Activated T-helper 1 cell treated with anti-CD3 and anti-CD28 coated beads, Interleukin-12 subunit alpha, Interleukin-12 subunit beta, Interleukin-2, Interleukin-4 antibody, amounts not matched to agents 30 ng/mL and 10 ng/mL and 1 ng/mL, durations not matched to agents 14 hours and 24 hours and 36 hours (primary cell): ENCODE measurements at regions not wholly inside any gene's neighbourhood (a gene's known extent, or its start where the extent isn't known, plus 50 kb on each side); places are given as distances from the start of the nearest gene placed in this dataset.

Experiments
- DNase-seq: peaks from one replicate; pipeline ENCODE4 v3.0.0; 2021; ENCODE audit warnings: low spot score
- H3K27ac Mint-ChIP-seq: one replicate; pipeline ENCODE4 v1.8.0; 2021; ENCODE audit warnings: mild to moderate bottlenecking, mixed read lengths
- H3K27me3 Mint-ChIP-seq: one replicate; pipeline ENCODE4 v1.8.0; 2022; ENCODE audit warnings: mild to moderate bottlenecking, moderate library complexity, mixed read lengths; ENCODE audit not compliant: insufficient read depth
- H3K36me3 Mint-ChIP-seq: one replicate; pipeline ENCODE4 v1.8.0; 2021; ENCODE audit warnings: low read depth, mixed read lengths
- H3K4me1 Mint-ChIP-seq: one replicate; pipeline ENCODE4 v1.8.0; 2021; ENCODE audit warnings: low read depth, mixed read lengths
- H3K4me3 Mint-ChIP-seq: one replicate; pipeline ENCODE4 v1.8.0; 2021; ENCODE audit warnings: mild to moderate bottlenecking, moderate library complexity, mixed read lengths
- H3K9me3 Mint-ChIP-seq: one replicate; pipeline ENCODE4 v1.8.0; 2021; ENCODE audit warnings: mixed read lengths
- intact Hi-C: fragments of 100-400 bp; cut with micrococcal nuclease; formaldehyde crosslinking; loops from one replicate; pipeline ENCODE4 v1.15.1; 2024

DNA sequence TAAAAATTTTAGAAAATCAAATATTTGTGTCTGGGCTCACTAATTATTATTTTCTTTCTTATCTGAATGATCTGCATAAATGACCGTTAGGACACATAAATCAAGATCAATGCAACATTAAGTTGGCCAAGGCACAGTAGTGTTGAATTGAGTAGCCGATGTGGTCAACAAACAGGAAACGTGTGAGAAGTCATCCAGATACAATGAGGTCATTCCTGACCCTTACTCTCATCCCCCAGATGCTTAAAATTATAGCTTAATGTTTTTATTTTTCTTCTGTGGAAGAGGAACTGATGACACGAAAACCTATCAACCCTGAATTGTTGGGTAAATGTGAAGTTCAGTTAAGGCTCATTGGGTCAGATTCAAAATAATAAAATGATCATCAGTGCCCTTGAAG is 222.9 kb downstream of the RFC3 start:
- no peak for DNase-seq
- Mint-ChIP-seq H3K36me3 (no peaks in the 10 kb centered on the region), H3K27me3 (no peaks in the 10 kb centered on the region), H3K4me3 (no peak overlapping the region), H3K9me3 (no peaks in the 10 kb centered on the region), H3K27ac (no peak overlapping the region), H3K4me1 (no peaks in the 10 kb centered on the region)
- intact Hi-C loops: no loop called here

GRCh38 chr13:34044041-34044440 is 226.1 kb downstream of the RFC3 start:
- Mint-ChIP-seq H3K27me3 (no peaks in the 10 kb centered on the region), H3K27ac (no peak overlapping the region), H3K4me3 (no peak overlapping the region), H3K9me3 (no peaks in the 10 kb centered on the region), H3K36me3 (no peaks in the 10 kb centered on the region), H3K4me1 (no peaks in the 10 kb centered on the region)
- no peak for DNase-seq
- intact Hi-C loops: no loop called here

DNA sequence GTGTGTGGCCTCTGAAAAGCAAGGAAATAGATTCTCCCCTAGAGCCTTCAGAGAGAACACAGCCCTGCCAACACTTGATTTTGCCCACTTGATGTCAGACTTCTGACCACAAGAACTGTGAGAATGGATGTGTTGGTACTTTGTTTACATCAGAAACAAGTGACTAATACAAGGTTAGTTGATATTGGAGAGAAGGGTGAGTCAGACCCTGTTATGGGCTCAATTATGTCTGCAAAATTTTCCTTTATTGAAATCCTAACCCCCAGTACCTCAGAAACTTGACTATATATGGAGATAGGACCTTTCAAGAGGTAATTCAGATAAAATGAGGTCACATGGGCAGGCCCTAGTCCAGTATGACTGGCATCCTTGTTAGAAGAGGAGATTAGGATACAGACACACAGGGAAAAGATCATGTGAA is 226.7 kb downstream of the RFC3 start:
- intact Hi-C loops: no loop called here
- no peak overlapping the region for H3K4me3 Mint-ChIP-seq
- no peaks in the 10 kb centered on the region for H3K36me3 Mint-ChIP-seq
- no peak for DNase-seq
- no peaks in the 10 kb centered on the region for H3K27me3 Mint-ChIP-seq
- H3K27ac Mint-ChIP-seq: no peak overlapping the region
- H3K9me3 Mint-ChIP-seq: no peaks in the 10 kb centered on the region
- no peaks in the 10 kb centered on the region for H3K4me1 Mint-ChIP-seq

- Mint-ChIP-seq H3K27ac (no peak overlapping the region), H3K27me3 (no peaks in the 10 kb centered on the region), H3K4me1 (no peaks in the 10 kb centered on the region), H3K36me3 (no peaks in the 10 kb centered on the region), H3K9me3 (no peaks in the 10 kb centered on the region), H3K4me3 (no peak overlapping the region)
- no peak for DNase-seq
- intact Hi-C loops: no loop called here
Observed at GRCh38 chr13:34046457-34046856, 228.5 kb downstream of the RFC3 start.

- H3K27me3 Mint-ChIP-seq: no peaks in the 10 kb centered on the region
- intact Hi-C loops: no loop called here
- H3K27ac Mint-ChIP-seq: no peak overlapping the region
- DNase-seq: no peak
- no peak overlapping the region for H3K4me3 Mint-ChIP-seq
- no peaks in the 10 kb centered on the region for H3K4me1 Mint-ChIP-seq
- H3K9me3 Mint-ChIP-seq: peaks cover 10% of the 10 kb centered on the region
- H3K36me3 Mint-ChIP-seq: no peaks in the 10 kb centered on the region
Observed at GRCh38 chr13:34048652-34049051, 230.7 kb downstream of the RFC3 start.

- H3K27ac Mint-ChIP-seq: no peak overlapping the region
Observed at GRCh38 chr13:34056733-34057258, 238.8 kb downstream of the RFC3 start.

DNA sequence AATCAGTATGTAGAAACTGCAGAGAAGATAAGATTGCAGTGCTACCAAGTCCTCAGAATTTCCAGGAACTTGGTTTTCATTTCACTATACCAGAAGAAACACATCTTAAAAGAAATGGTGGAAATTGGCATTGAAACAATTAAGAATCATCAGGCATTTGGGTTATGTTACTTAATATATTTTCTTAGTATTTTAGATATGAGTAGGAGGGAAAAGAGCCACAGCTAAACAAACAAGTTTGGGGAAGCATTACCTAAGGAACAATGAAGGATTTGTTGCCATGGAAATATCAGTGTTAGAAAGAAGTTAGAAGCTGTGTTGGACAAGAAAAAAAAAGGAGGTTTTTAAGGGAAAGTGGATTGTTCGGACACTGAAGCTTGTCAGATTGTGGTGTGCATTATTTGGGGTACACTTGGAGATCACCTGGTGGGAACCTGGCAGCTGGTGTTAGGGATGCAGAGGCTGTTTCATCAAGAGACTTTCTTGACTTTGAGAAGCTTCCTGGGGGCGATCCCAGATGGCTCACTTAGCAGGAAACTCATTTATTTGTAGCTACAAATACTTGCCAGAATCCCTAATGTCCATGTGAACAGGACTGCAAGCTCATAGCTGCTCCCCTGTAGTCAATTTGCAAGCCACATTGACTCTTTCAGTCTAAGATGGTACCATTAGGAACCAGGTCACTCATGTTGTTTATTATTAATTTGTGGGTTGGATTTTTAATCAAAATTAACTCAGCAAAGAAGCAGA is 246.7 kb downstream of the RFC3 start:
- Mint-ChIP-seq H3K27me3 (no peaks in the 10 kb centered on the region), H3K27ac (no peak overlapping the region), H3K36me3 (no peaks in the 10 kb centered on the region), H3K9me3 (no peaks in the 10 kb centered on the region), H3K4me1 (no peaks in the 10 kb centered on the region), H3K4me3 (no peak overlapping the region)
- intact Hi-C loops: no loop called here
- DNase-seq: no peak

More at GRCh38 chr13:34056733-34057258, 238.8 kb downstream of the RFC3 start:
- intact Hi-C loops: no loop called here
- Mint-ChIP-seq H3K27me3 (no peaks in the 10 kb centered on the region), H3K36me3 (no peaks in the 10 kb centered on the region), H3K9me3 (peaks cover 10% of the 10 kb centered on the region), H3K4me3 (no peak overlapping the region), H3K4me1 (no peaks in the 10 kb centered on the region)
- no peak for DNase-seq

DNA sequence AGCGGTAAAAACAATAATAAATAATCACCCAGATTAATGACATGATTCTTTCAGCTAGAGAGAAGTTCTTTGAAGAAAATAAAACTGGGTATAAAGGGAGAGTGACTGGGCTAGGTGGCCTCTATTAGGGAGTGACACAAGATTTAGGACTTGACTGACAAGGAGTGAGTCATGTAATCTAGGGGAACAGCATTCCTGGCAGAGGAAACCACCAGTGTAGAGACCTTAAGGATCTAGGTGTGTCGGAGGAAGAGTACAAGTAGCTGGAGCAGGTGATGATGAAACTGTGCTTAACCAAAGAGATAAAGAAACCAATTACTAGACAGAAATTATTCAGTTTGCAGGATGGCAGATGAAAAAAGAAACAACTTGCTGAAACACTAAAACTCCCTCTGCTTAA is 248.0 kb downstream of the RFC3 start:
- intact Hi-C loops: no loop called here
- DNase-seq: no peak
- H3K4me1 Mint-ChIP-seq: no peaks in the 10 kb centered on the region
- no peaks in the 10 kb centered on the region for H3K36me3 Mint-ChIP-seq
- no peak overlapping the region for H3K4me3 Mint-ChIP-seq
- H3K27me3 Mint-ChIP-seq: no peaks in the 10 kb centered on the region
- H3K9me3 Mint-ChIP-seq: no peaks in the 10 kb centered on the region
- H3K27ac Mint-ChIP-seq: no peak overlapping the region

DNA sequence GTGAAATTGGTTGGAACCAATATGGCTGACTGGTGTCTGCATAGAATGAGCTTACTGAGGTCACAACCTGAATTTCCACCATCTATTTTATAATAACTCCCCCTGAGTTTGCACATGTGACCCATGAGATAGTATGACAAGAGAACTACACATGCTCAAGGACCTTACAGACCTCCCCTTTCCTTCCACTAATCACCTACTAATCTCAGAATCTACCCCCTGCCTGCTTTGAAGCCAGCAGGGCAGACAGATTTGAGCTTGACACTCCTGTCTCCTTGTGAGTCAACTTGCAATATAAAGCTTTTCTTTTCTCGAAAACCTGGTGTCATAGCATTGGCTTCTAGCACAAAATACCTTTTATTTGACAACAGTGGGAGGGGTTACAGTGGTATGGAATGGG is 248.4 kb downstream of the RFC3 start:
- Mint-ChIP-seq H3K4me3 (no peak overlapping the region), H3K27ac (no peak overlapping the region), H3K9me3 (no peaks in the 10 kb centered on the region), H3K36me3 (no peaks in the 10 kb centered on the region), H3K27me3 (no peaks in the 10 kb centered on the region), H3K4me1 (no peaks in the 10 kb centered on the region)
- intact Hi-C loops: no loop called here
- no peak for DNase-seq

DNA sequence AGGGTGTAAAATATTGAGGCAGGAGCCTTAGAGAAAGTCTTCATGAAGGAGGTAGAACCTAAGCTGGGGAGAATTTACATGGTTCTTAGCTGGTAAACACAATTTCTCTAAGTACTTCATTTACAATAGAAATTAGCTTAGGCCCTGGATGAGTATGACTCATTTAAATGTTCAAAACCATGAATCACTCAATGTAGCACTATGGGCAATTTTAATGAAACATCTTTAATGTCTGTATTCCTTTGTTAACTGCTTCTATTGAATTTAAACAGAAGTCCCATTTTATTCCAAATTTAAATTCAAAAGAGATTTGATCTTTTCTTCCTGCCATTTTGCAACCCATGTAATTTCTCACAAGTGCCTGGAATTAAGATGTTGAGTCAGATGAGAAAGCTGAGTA is 252.1 kb downstream of the RFC3 start:
- Mint-ChIP-seq H3K9me3 (peaks cover 5% of the 10 kb centered on the region), H3K4me3 (no peak overlapping the region), H3K4me1 (no peaks in the 10 kb centered on the region), H3K36me3 (no peaks in the 10 kb centered on the region), H3K27ac (no peak overlapping the region), H3K27me3 (no peaks in the 10 kb centered on the region)
- intact Hi-C loops: no loop called here
- DNase-seq: no peak

DNA sequence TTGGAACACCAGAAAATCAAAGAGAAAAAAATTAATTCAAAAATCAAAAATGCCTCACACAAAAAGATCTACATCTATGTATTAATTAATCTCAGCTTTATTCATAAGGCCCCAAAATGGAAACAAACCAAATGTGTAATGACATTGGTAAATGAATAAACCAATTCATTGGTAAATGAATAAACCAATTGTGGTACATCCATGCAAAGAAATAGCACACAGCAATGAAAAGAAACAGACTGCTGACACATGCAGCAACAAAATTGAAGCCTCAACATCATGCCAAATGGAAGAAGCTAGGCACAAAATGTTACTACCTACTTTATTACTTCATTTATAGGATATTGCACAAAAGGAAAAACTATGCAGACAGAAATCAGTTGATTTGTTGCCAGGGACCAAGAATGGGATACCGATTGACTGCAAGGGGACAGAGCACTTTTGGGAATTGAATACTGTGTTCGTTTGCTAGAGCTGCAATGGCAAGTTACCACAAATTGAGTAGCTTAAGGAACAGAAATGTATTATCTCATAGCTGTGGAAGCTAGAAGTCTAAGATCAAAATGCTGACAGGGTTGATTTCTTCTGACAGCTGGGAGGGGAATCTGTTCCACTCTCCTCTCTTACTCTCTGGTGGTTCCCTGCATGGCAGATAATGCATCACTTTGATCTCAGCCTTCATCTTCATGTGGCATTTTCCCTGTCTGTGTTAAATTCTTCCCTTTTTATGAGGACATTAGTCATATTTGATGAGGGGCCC is 252.8 kb downstream of the RFC3 start:
- H3K36me3 Mint-ChIP-seq: no peaks in the 10 kb centered on the region
- H3K9me3 Mint-ChIP-seq: peaks cover 5% of the 10 kb centered on the region
- H3K27me3 Mint-ChIP-seq: no peaks in the 10 kb centered on the region
- H3K4me1 Mint-ChIP-seq: no peaks in the 10 kb centered on the region
- intact Hi-C loops: no loop called here
- no peak overlapping the region for H3K27ac Mint-ChIP-seq
- DNase-seq: no peak
- H3K4me3 Mint-ChIP-seq: no peak overlapping the region

DNA sequence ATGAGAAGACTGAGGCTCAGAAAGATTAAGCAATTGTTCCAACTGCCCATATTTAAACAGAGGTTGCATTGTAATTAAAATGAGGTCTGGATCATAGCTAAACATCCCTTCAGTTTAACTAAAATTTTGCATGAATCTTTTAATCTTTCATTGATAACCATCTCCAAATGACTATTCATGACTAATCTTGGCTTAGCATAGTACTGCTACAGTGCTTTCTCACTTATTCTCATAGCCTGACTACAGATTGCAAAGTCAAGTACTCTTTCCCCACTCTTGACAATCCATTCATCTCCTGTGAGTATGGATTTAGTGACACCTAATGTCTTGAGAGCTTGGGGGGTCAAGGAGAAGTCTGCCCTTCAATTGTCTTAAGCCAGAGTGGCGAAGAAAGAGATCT is 258.4 kb downstream of the RFC3 start:
- no peaks in the 10 kb centered on the region for H3K27me3 Mint-ChIP-seq
- H3K36me3 Mint-ChIP-seq: no peaks in the 10 kb centered on the region
- H3K27ac Mint-ChIP-seq: no peak overlapping the region
- no peak overlapping the region for H3K4me3 Mint-ChIP-seq
- no peaks in the 10 kb centered on the region for H3K4me1 Mint-ChIP-seq
- intact Hi-C loops: no loop called here
- peaks cover 5% of the 10 kb centered on the region for H3K9me3 Mint-ChIP-seq
- DNase-seq: no peak

DNA sequence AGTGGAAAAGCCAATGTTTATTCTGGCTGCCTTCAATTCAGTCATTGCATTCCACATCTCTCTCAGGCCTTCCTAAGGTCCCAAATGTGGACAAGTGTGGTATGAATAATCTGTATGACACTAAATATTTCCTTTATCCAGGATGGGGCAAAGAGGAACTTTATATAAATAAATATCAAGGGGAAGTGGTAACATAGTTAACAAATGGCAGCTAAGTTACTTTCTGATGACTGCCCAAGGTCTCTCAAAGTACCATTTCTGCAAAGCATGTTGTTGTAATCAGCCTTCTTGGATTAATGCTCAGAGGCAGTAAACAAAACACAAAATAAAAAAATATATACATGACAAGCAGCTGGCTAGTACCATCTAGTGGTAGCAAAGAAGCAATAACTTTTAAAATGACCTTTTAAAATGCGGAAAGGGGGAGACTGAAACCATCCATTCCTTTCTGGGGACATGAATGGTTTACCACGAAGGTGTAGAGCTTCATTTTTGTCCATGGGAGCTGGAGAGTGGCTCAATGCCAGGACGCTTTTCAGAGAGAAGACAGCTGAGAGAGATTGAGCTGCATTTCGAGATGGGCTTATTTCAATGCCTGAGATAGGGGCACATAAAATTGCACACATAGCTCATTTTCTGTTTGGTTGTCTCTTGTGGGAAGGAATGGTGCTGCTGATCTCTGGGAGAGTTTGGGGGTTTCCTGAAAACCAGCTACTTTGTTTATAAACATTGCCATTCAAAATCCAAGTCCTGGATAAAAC is 259.2 kb downstream of the RFC3 start:
- DNase-seq: no peak
- intact Hi-C loops: no loop called here
- Mint-ChIP-seq H3K27me3 (no peaks in the 10 kb centered on the region), H3K27ac (no peak overlapping the region), H3K4me3 (no peak overlapping the region), H3K36me3 (no peaks in the 10 kb centered on the region), H3K9me3 (peaks cover 5% of the 10 kb centered on the region), H3K4me1 (no peaks in the 10 kb centered on the region)
